Right atrium auricular region (tissue), 2 donors: ENCODE measurements at regions not wholly inside any gene's neighbourhood (a gene's known extent, or its start where the extent isn't known, plus 50 kb on each side); places are given as distances from the start of the nearest gene placed in this dataset.

Experiments
- DNase-seq: peaks from one replicate; pipeline ENCODE4 v3.0.0-alpha.2; 2019; ENCODE audit warnings: low spot score
- H3K27ac ChIP-seq, 2 donors: fragments of 200-600 bp; sonication (generic); 1 replicate in 1 of 2; 2 replicates in 1 of 2; pipeline ENCODE4 v1.5.1; 2016 to 2019
- H3K27me3 ChIP-seq, 2 donors: fragments of 200-600 bp; sonication (generic); one replicate each; pipeline versions ENCODE4 v1.5.1 to v1.6.0; 2017 to 2019
- H3K36me3 ChIP-seq: fragments of 200-600 bp; sonication (generic); one replicate; pipeline ENCODE4 v1.5.1; 2016
- H3K4me1 ChIP-seq, 2 donors: fragments of 200-600 bp; sonication (generic); one replicate each; pipeline versions ENCODE4 v1.5.1 to v1.6.0; 2017 to 2019
- H3K4me3 ChIP-seq, 2 donors: fragments of 200-600 bp; sonication (generic); 1 replicate in 1 of 2; 2 replicates in 1 of 2; pipeline ENCODE4 v1.5.1; 2017 to 2019; ENCODE audit warnings: mild to moderate bottlenecking in 1 of 2, moderate library complexity in 1 of 2
- H3K9me3 ChIP-seq, 2 donors: fragments of 200-600 bp; sonication (generic); one replicate each; pipeline ENCODE4 v1.5.1; 2019
- TF ChIP-seq, protein P1 (sequence below), 2 donors: fragments of 200-600 bp; sonication (generic); IDR thresholded peaks; one replicate each; pipeline ENCODE4 v1.5.1; 2019; ENCODE audit warnings: antibody characterized with exemption in 2 of 2

GRCh38 chr2:21245565-21245964 lies 121.8 kb downstream of the TDRD15 start:
- TF ChIP-seq, protein P1, sequence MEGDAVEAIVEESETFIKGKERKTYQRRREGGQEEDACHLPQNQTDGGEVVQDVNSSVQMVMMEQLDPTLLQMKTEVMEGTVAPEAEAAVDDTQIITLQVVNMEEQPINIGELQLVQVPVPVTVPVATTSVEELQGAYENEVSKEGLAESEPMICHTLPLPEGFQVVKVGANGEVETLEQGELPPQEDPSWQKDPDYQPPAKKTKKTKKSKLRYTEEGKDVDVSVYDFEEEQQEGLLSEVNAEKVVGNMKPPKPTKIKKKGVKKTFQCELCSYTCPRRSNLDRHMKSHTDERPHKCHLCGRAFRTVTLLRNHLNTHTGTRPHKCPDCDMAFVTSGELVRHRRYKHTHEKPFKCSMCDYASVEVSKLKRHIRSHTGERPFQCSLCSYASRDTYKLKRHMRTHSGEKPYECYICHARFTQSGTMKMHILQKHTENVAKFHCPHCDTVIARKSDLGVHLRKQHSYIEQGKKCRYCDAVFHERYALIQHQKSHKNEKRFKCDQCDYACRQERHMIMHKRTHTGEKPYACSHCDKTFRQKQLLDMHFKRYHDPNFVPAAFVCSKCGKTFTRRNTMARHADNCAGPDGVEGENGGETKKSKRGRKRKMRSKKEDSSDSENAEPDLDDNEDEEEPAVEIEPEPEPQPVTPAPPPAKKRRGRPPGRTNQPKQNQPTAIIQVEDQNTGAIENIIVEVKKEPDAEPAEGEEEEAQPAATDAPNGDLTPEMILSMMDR (IDR thresholded peaks at IDR 0.05) = no peak
- H3K4me3 ChIP-seq = no peak overlapping the region
- H3K27me3 ChIP-seq = no peaks in the 10 kb centered on the region

GRCh38 chr2:21249367-21249766 lies 125.6 kb downstream of the TDRD15 start:
- no peak for DNase-seq
- Histone ChIP-seq H3K27ac (no peak overlapping the region), H3K36me3 (no peaks in the 10 kb centered on the region), H3K4me3 (no peak overlapping the region), H3K4me1 (no peaks in the 10 kb centered on the region), H3K27me3 (no peaks in the 10 kb centered on the region), H3K9me3 (no peaks in the 10 kb centered on the region)
- TF ChIP-seq, protein P1 (IDR thresholded peaks at IDR 0.05) = no peak

More at GRCh38 chr2:21245565-21245964, 121.8 kb downstream of the TDRD15 start:
- no peaks in the 10 kb centered on the region for H3K36me3 ChIP-seq
- DNase-seq = no peak
- no peaks in the 10 kb centered on the region for H3K4me1 ChIP-seq
- no peak overlapping the region for H3K27ac ChIP-seq
- H3K9me3 ChIP-seq = no peaks in the 10 kb centered on the region

GRCh38 chr2:21250673-21251072 lies 126.9 kb downstream of the TDRD15 start:
- H3K36me3 ChIP-seq = no peaks in the 10 kb centered on the region
- no peaks in the 10 kb centered on the region for H3K9me3 ChIP-seq
- TF ChIP-seq, protein P1 (IDR thresholded peaks at IDR 0.05) = no peak
- no peak overlapping the region for H3K27ac ChIP-seq
- H3K4me1 ChIP-seq = peaks cover 0 to 5% of the 10 kb centered on the region in 2 donors
- H3K4me3 ChIP-seq = no peak overlapping the region
- H3K27me3 ChIP-seq = no peaks in the 10 kb centered on the region
- no peak for DNase-seq

DNA sequence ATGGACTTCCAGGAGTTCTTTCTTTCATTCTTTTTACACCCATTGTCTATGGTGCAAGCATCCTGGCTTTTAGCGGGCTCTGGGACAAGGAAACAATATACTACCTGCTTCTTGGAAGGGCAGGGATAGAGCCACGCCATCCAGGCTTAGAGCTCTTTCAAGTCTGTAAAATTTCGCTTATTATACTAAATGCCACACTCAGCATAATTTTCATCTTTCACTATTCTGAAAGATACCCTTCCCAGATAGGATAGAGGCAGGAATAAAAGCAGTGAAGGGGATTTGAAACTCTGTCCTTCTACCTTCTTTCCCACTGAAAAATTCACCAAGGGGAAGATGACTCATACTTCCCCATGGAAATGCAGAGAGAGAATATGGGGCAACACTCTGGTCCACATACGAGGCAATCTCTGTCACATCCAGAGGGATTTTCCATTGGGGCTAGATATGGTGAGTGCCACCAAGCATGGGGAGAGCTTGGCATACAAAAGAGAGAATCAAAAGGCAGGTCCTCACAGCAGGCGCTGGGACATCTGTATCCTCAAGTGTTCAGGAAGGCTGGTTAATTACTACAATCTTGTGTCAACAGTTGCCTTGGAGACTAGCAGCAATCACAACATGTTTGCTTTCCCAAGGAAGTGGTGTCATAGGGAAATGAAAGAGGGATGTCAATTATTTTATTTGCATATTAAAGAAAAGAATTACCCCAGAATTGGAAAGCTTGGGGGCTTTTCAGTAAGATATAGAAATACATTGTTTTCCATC lies 127.6 kb downstream of the TDRD15 start:
- TF ChIP-seq, protein P1 (IDR thresholded peaks at IDR 0.05) = no peak
- no peak overlapping the region for H3K27ac ChIP-seq
- H3K27me3 ChIP-seq = no peaks in the 10 kb centered on the region
- H3K9me3 ChIP-seq = no peaks in the 10 kb centered on the region
- no peaks in the 10 kb centered on the region for H3K36me3 ChIP-seq
- no peak overlapping the region for H3K4me3 ChIP-seq
- H3K4me1 ChIP-seq = peaks cover 0 to 10% of the 10 kb centered on the region in 2 donors
- DNase-seq = no peak

- Histone ChIP-seq H3K9me3 (no peaks in the 10 kb centered on the region), H3K27ac (no peak overlapping the region), H3K4me3 (no peak overlapping the region), H3K4me1 (peaks cover 0 to 10% of the 10 kb centered on the region in 2 donors), H3K36me3 (no peaks in the 10 kb centered on the region), H3K27me3 (no peaks in the 10 kb centered on the region)
- TF ChIP-seq, protein P1 (IDR thresholded peaks at IDR 0.05) = no peak
- no peak for DNase-seq
These were observed 129.7 kb downstream of the TDRD15 start for GRCh38 chr2:21253311-21254027.
